Stomach (tissue), 8 donors: ENCODE measurements at regions not wholly inside any gene's neighbourhood (a gene's known extent, or its start where the extent isn't known, plus 50 kb on each side); places are given as distances from the start of the nearest gene placed in this dataset.

Experiments
- DNase-seq, 2 donors: peaks; one replicate each; pipeline versions ENCODE4 v3.0.0 to v3.0.0-alpha.2; 2013 to 2019
- H3K27ac ChIP-seq, 5 donors: fragments of 200-600 bp in 4 of 5; sonication (generic) in 4 of 5; one replicate each; pipeline ENCODE4 v1.5.1; 2013 to 2019; ENCODE audit warnings: mild to moderate bottlenecking in 1 of 5, moderate library complexity in 1 of 5
- H3K27me3 ChIP-seq, 3 donors: fragments of 200-600 bp; sonication (generic); one replicate each; pipeline ENCODE4 v1.5.1; 2017 to 2019; ENCODE audit warnings: mixed run types in 1 of 3
- H3K36me3 ChIP-seq, 4 donors: fragments of 200-600 bp; sonication (generic); 1 replicate in 3 of 4; 2 replicates in 1 of 4; pipeline ENCODE4 v1.5.1; 2016 to 2019
- H3K4me1 ChIP-seq, 4 donors: fragments of 200-600 bp; sonication (generic); one replicate each; pipeline ENCODE4 v1.5.1; 2016 to 2019
- H3K4me3 ChIP-seq, 4 donors: fragments of 200-600 bp; sonication (generic) in 3 of 4; one replicate each; pipeline ENCODE4 v1.5.1; 2016 to 2019; ENCODE audit warnings: mild to moderate bottlenecking in 1 of 4
- H3K9me3 ChIP-seq, 4 donors: fragments of 200-600 bp; sonication (generic); one replicate each; pipeline ENCODE4 v1.5.1; 2016 to 2019
- CTCF ChIP-seq, 7 experiments: fragments of 450-650 bp in 4 of 7; fragments of 200-600 bp in 3 of 7; sonication (generic) in 3 of 7; IDR thresholded peaks; one replicate each; pipeline ENCODE4 v1.5.1; 2016 to 2019; ENCODE audit warnings: antibody characterized with exemption in 7 of 7, control low read depth in 2 of 7, mild to moderate bottlenecking in 1 of 7
- EP300 ChIP-seq: sonication (generic); formaldehyde crosslinking; IDR thresholded peaks from one replicate; pipeline ENCODE4 v1.6.1; 2017; ENCODE audit warnings: antibody characterized with exemption
- POLR2A ChIP-seq, 4 donors: fragments of 450-650 bp; IDR thresholded peaks; one replicate each; pipeline ENCODE4 v1.6.1; 2016; ENCODE audit warnings: antibody characterized with exemption in 4 of 4, control low read depth in 2 of 4, mild to moderate bottlenecking in 1 of 4, moderate library complexity in 1 of 4
- POLR2AphosphoS5 ChIP-seq, 3 donors: sonication (generic); formaldehyde crosslinking; IDR thresholded peaks; one replicate each; pipeline ENCODE4 v1.6.1; 2016; ENCODE audit warnings: antibody characterized with exemption in 3 of 3
- WGBS, 5 donors: extraction: QIAGEN DNeasy Blood & Tissue Kit in 3 of 5; methylation state at CpG; one replicate each; pipeline versions ENCODE4 v1.1.5 to v1.1.7; 2013 to 2018; 5-methylcytosine and 5-hydroxymethylcytosine counted together
- intact Hi-C: fragments of 100-400 bp; cut with DNase I; formaldehyde crosslinking; loops from one replicate; pipeline ENCODE4 v1.15.1; 2023; ENCODE audit warnings: low total_unique reads
- donor health status: healthy with polysubstance abuse.
- donor health status: Bipolar disorder and iron deficiency.
- donor health status: healthy.

DNA sequence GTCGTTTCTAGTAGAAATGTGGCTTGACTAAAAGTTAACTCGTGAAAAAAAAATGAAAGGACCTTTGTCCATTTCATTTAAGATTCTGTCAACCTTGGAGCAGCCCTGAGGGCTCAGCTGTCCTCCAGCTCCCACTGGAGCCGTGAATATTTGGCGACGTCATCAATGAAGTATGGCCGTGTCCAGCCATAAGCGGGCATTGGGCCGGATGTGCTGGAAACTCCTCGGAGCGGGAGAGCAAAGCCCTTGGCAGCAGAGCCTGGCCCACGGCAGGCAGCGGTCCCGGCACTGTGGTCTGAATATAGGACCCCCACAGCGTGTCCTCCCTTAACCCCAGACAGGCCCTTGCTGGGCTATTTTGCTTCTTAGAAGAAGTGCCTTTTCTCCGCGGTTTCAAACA lies 50.0 kb downstream of the JAKMIP3 start:
- Histone ChIP-seq H3K27me3 (peaks cover 0 to 5% (median 0%) of the 10 kb centered on the region in 3 donors), H3K4me1 (no peaks in the 10 kb centered on the region), H3K9me3 (no peaks in the 10 kb centered on the region), H3K4me3 (no peak overlapping the region), H3K36me3 (no peaks in the 10 kb centered on the region), H3K27ac (no peak overlapping the region)
- intact Hi-C loops: no loop called here
- peak in 1 of 2 donors; percentile 14 for DNase-seq
- WGBS, 5 donors: 72 to 83% (median 81%) methylated on average over 16 of the region's 16 CpGs
- no peak for TF ChIP-seq POLR2A (IDR thresholded peaks at IDR 0.05)
- no peak for TF ChIP-seq EP300
- TF ChIP-seq POLR2AphosphoS5 (IDR thresholded peaks at IDR 0.05): no peak
- TF ChIP-seq CTCF (IDR thresholded peaks at IDR 0.05): no peak

GRCh38 chr10:132117146-132117545 lies 51.4 kb downstream of the JAKMIP3 start:
- Histone ChIP-seq H3K4me3 (no peak overlapping the region), H3K36me3 (no peaks in the 10 kb centered on the region), H3K27ac (no peak overlapping the region), H3K4me1 (no peaks in the 10 kb centered on the region), H3K9me3 (no peaks in the 10 kb centered on the region), H3K27me3 (peaks cover 0 to 5% (median 0%) of the 10 kb centered on the region in 3 donors)
- intact Hi-C loops: no loop called here
- WGBS, 5 donors: 92 to 95% (median 92%) methylated on average over 23 of the region's 23 CpGs
- no peak for DNase-seq
- TF ChIP-seq POLR2A (IDR thresholded peaks at IDR 0.05) (no peak), POLR2AphosphoS5 (IDR thresholded peaks at IDR 0.05) (no peak), CTCF (IDR thresholded peaks at IDR 0.05) (no peak)

DNA sequence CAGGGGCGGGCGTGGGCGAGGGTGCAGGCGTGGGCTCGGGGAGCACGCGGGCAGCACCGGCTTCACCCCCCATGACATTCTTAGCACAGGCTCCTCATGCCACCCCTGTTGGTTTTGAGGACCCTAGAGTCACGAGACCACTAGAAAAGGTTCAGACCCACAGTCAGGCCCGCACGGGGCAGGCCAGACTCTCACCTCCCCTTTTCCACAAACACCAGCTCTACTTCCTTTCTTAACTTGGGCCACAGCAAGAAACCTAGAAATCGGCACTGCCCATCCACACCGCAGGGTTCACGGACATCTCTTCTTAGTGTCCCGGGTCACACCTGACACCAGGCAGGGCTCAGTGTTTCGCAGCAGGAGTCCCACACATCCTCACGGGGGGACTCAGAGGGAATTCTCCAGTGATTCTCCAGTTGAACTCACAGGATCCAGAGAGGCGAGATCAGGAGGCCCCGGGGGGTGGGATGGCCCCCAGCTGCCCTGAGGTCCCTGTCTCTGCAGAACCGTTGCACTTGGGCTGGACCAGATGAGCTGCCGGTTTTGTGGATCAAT lies 52.0 kb downstream of the JAKMIP3 start:
- DNase-seq: no peak
- H3K4me3 ChIP-seq: no peak overlapping the region
- intact Hi-C loops: no loop called here
- no peaks in the 10 kb centered on the region for H3K4me1 ChIP-seq
- no peaks in the 10 kb centered on the region for H3K36me3 ChIP-seq
- H3K27me3 ChIP-seq: peaks cover 0 to 5% (median 0%) of the 10 kb centered on the region in 3 donors
- H3K27ac ChIP-seq: no peak overlapping the region
- 91 to 99% (median 94%) methylated on average over 14 to 21 of the region's 21 CpGs for WGBS, 5 donors
- H3K9me3 ChIP-seq: no peaks in the 10 kb centered on the region
- TF ChIP-seq POLR2AphosphoS5 (IDR thresholded peaks at IDR 0.05): no peak
- no peak for TF ChIP-seq CTCF (IDR thresholded peaks at IDR 0.05)

- peaks cover 0 to 5% (median 0%) of the 10 kb centered on the region in 3 donors for H3K27me3 ChIP-seq
- TF ChIP-seq POLR2AphosphoS5 (IDR thresholded peaks at IDR 0.05): no peak
- no peak for TF ChIP-seq POLR2A (IDR thresholded peaks at IDR 0.05)
- no peak for TF ChIP-seq EP300
- TF ChIP-seq CTCF (IDR thresholded peaks at IDR 0.05): no peak
- no peak overlapping the region for H3K27ac ChIP-seq
- WGBS, 5 donors: 82 to 96% (median 89%) methylated on average over 8 to 13 of the region's 13 CpGs
- no peaks in the 10 kb centered on the region for H3K36me3 ChIP-seq
- intact Hi-C loops: no loop called here
- DNase-seq: no peak
- H3K4me3 ChIP-seq: no peak overlapping the region
- no peaks in the 10 kb centered on the region for H3K4me1 ChIP-seq
- no peaks in the 10 kb centered on the region for H3K9me3 ChIP-seq
Observed at GRCh38 chr10:132118366-132118765, 52.6 kb downstream of the JAKMIP3 start.
